Ascending aorta (tissue), 2 donors: ENCODE measurements at regions not wholly inside any gene's neighbourhood (a gene's known extent, or its start where the extent isn't known, plus 50 kb on each side); places are given as distances from the start of the nearest gene placed in this dataset.

ENCODE experiments used
- DNase-seq, 2 donors: peaks; one replicate each; pipeline ENCODE4 v3.0.0-alpha.2; 2019; ENCODE audit warnings: low spot score in 2 of 2
- H3K27ac ChIP-seq, 2 donors: fragments of 200-600 bp; sonication (generic); one replicate each; pipeline ENCODE4 v1.5.1; 2016 to 2017; ENCODE audit warnings: mild to moderate bottlenecking in 1 of 2
- H3K27me3 ChIP-seq: fragments of 200-600 bp; sonication (generic); one replicate; pipeline ENCODE4 v1.5.1; 2017
- H3K36me3 ChIP-seq, 2 donors: fragments of 200-600 bp; sonication (generic); one replicate each; pipeline ENCODE4 v1.5.1; 2016
- H3K4me1 ChIP-seq, 2 donors: fragments of 200-600 bp; sonication (generic); one replicate each; pipeline ENCODE4 v1.5.1; 2016 to 2017; ENCODE audit warnings: mild to moderate bottlenecking in 1 of 2
- H3K4me3 ChIP-seq, 2 donors: fragments of 200-600 bp; sonication (generic); one replicate each; pipeline ENCODE4 v1.5.1; 2016 to 2017; ENCODE audit warnings: mild to moderate bottlenecking in 1 of 2
- H3K9me3 ChIP-seq, 2 donors: fragments of 200-600 bp; sonication (generic); one replicate each; pipeline ENCODE4 v1.5.1; 2016
- intact Hi-C: fragments of 100-400 bp; cut with DNase I; formaldehyde crosslinking; loops from one replicate; pipeline ENCODE4 v1.15.1; 2023
- TF ChIP-seq, protein P1 (sequence below), 3 experiments: fragments of 200-600 bp in 2 of 3; fragments of 450-650 bp in 1 of 3; sonication (generic) in 2 of 3; IDR thresholded peaks; one replicate each; pipeline ENCODE4 v1.5.1; 2016 to 2019; ENCODE audit warnings: antibody characterized with exemption in 3 of 3, mild to moderate bottlenecking in 1 of 3, moderate library complexity in 1 of 3

DNA sequence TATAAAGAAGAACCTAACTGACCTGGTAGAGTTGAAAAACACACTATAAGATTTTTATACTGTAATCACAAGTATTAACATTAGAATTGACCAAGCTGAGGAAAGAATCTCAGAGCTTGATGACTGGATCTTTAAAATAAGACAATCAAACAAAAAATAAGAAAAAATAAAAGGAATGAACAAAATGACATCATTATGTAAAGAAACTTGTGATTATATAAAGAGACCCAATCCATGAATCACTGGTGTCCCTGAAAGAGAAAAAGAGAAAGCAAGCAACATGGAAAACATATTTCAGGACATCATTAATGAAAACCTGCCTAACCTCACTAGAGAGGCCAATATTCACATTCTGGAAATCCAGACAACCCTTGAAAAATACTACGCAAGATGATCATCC, 822.5 kb upstream of the SLITRK5 start:
- DNase-seq = no peak
- no peaks in the 10 kb centered on the region for H3K9me3 ChIP-seq
- no peak overlapping the region for H3K4me3 ChIP-seq
- intact Hi-C loops = no loop called here
- H3K36me3 ChIP-seq = no peaks in the 10 kb centered on the region
- TF ChIP-seq, protein P1, sequence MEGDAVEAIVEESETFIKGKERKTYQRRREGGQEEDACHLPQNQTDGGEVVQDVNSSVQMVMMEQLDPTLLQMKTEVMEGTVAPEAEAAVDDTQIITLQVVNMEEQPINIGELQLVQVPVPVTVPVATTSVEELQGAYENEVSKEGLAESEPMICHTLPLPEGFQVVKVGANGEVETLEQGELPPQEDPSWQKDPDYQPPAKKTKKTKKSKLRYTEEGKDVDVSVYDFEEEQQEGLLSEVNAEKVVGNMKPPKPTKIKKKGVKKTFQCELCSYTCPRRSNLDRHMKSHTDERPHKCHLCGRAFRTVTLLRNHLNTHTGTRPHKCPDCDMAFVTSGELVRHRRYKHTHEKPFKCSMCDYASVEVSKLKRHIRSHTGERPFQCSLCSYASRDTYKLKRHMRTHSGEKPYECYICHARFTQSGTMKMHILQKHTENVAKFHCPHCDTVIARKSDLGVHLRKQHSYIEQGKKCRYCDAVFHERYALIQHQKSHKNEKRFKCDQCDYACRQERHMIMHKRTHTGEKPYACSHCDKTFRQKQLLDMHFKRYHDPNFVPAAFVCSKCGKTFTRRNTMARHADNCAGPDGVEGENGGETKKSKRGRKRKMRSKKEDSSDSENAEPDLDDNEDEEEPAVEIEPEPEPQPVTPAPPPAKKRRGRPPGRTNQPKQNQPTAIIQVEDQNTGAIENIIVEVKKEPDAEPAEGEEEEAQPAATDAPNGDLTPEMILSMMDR (IDR thresholded peaks at IDR 0.05) = no peak
- H3K27me3 ChIP-seq = no peaks in the 10 kb centered on the region
- no peak overlapping the region for H3K27ac ChIP-seq
- H3K4me1 ChIP-seq = no peaks in the 10 kb centered on the region

DNA sequence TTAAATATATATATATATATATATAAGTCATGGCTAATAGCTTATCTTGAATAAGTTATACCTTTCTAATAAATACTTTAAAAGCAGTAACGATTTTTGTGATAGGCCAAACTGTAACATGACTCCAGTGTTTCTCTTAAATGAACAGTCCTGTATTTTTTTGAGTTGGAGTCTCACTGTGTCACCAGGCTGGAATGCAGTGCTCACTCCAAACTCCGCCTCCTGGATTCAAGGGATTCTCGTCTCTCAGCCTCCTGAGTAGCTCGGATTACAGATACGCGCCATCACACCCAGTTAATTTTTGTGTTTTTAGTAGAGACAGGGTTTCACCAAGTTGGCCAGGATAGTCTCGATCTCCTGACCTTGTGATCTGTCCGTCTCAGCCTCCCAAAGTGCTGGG, 814.2 kb upstream of the SLITRK5 start:
- Histone ChIP-seq H3K27ac (no peak overlapping the region), H3K4me1 (no peaks in the 10 kb centered on the region), H3K9me3 (no peaks in the 10 kb centered on the region), H3K4me3 (no peak overlapping the region), H3K36me3 (no peaks in the 10 kb centered on the region), H3K27me3 (no peaks in the 10 kb centered on the region)
- DNase-seq = no peak
- TF ChIP-seq, protein P1 (IDR thresholded peaks at IDR 0.05) = no peak
- intact Hi-C loops = no loop called here

DNA sequence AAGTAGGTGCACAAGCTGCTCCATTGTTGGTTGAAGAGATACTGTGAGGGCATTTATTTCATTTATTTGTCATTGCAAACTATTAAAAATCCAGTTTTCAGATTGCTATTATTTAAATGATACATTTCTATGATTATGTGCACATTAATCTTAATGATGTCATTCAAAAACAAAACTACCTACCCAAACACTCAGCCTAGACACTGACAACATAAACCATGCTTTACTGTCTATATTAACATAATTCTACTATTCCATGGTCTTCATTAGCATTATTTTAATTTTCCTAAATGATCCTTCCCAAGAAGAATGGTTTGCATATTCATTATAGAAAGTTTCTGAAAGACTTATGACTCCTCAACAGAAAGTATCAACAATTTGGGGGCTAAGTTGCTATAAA, 813.0 kb upstream of the SLITRK5 start:
- Histone ChIP-seq H3K27ac (no peak overlapping the region), H3K9me3 (no peaks in the 10 kb centered on the region), H3K27me3 (no peaks in the 10 kb centered on the region), H3K36me3 (no peaks in the 10 kb centered on the region), H3K4me1 (no peaks in the 10 kb centered on the region), H3K4me3 (no peak overlapping the region)
- TF ChIP-seq, protein P1 (IDR thresholded peaks at IDR 0.05) = no peak
- no peak for DNase-seq
- intact Hi-C loops = no loop called here

DNA sequence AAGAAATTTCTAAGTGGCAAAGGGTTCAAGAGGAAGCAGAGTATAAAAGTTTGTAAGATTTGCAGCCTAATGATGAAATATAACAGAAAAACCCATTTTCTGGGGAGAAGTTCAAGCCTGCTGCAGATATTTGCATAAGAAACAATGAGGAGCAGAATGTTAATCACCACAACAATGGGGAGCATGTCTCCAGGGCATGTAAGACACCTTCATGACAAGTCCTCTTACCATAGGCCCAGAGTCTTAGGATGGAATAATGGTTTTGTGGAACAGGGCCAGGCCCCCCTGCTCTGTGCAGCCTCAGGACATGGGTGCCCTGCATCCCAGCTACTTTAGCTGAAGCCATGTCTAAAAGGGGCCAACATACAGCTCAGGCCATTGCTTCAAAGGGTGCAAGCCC, 809.0 kb upstream of the SLITRK5 start:
- no peaks in the 10 kb centered on the region for H3K36me3 ChIP-seq
- TF ChIP-seq, protein P1 (IDR thresholded peaks at IDR 0.05) = no peak
- intact Hi-C loops = no loop called here

DNA sequence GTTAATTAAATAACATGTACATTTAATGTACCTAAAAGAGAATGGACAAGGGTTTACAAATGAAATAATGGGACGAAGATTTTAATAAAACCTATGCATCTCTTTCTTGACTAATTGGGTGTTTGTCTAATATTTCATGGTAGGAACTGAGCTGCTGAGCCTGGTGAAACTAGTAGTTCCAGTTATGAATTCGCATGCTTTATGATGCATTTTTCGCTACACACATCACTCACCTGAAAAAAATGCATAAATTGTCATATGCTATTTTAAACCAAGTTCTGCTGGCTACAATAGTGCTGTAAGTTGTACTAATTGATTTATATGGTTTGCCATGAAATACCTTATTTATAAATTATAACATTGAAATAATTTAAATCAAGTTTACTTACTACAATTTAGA, 806.8 kb upstream of the SLITRK5 start:
- DNase-seq = no peak
- TF ChIP-seq, protein P1 (IDR thresholded peaks at IDR 0.05) = no peak
- no peaks in the 10 kb centered on the region for H3K36me3 ChIP-seq
- no peak overlapping the region for H3K27ac ChIP-seq
- intact Hi-C loops = no loop called here
- no peak overlapping the region for H3K4me3 ChIP-seq
- no peaks in the 10 kb centered on the region for H3K9me3 ChIP-seq
- no peaks in the 10 kb centered on the region for H3K4me1 ChIP-seq
- no peaks in the 10 kb centered on the region for H3K27me3 ChIP-seq

More for the DNA sequence above, 809.0 kb upstream of the SLITRK5 start:
- H3K4me1 ChIP-seq = no peaks in the 10 kb centered on the region
- H3K4me3 ChIP-seq = no peak overlapping the region
- DNase-seq = no peak
- no peaks in the 10 kb centered on the region for H3K9me3 ChIP-seq
- no peak overlapping the region for H3K27ac ChIP-seq
- no peaks in the 10 kb centered on the region for H3K27me3 ChIP-seq

DNA sequence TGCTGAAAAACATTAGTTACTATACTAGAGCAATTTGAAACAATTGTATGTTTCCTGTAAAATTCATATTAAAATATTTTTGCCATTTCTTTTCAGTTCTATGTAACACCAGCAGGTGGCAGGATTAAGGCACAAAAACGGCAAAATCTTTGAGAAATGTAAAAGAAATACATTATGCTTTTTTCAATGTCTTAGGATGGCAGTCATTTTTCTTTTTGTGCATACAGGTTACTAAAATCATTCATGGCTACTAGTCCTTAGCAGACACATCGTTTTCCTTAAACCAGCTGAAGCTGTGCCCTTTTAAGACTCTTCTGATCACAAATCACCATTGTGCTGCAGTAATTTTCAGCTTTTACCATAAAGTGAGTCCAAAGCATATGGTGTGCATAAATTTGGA, 800.7 kb upstream of the SLITRK5 start:
- Histone ChIP-seq H3K9me3 (no peaks in the 10 kb centered on the region), H3K27me3 (no peaks in the 10 kb centered on the region), H3K4me3 (no peak overlapping the region), H3K4me1 (no peaks in the 10 kb centered on the region), H3K36me3 (no peaks in the 10 kb centered on the region), H3K27ac (no peak overlapping the region)
- DNase-seq = no peak
- TF ChIP-seq, protein P1 (IDR thresholded peaks at IDR 0.05) = peak in 2 of 3 experiments; percentile 28 to 42
- intact Hi-C loops = no loop called here
